Neuronal stem cell (in vitro differentiated cells): ENCODE measurements at regions not wholly inside any gene's neighbourhood (a gene's known extent, or its start where the extent isn't known, plus 50 kb on each side); places are given as distances from the start of the nearest gene placed in this dataset.
A peak's percentile ranks its signal among the peaks of the same experiment; 100 is the strongest.

Experiments
- DNase-seq: peaks from one replicate; pipeline ENCODE4 v3.0.0-alpha.2; 2013; ENCODE audit warnings: low spot score
- H2AFZ ChIP-seq: one replicate; pipeline ENCODE4 v1.6.1; 2013; ENCODE audit warnings: mild to moderate bottlenecking, low read length, inconsistent platforms
- H2AK5ac ChIP-seq: 2 replicates; pipeline ENCODE4 v1.6.1; 2013; ENCODE audit warnings: low read depth, mild to moderate bottlenecking, inconsistent platforms, low read length, moderate library complexity, mixed read lengths
- H2BK120ac ChIP-seq: 2 replicates; pipeline ENCODE4 v1.6.1; 2013; ENCODE audit warnings: low read depth, mild to moderate bottlenecking, inconsistent platforms, low read length, moderate library complexity, mixed read lengths
- H2BK12ac ChIP-seq: one replicate; pipeline ENCODE4 v1.6.1; 2013; ENCODE audit warnings: low read length, inconsistent platforms
- H2BK15ac ChIP-seq: 2 replicates; pipeline ENCODE4 v1.6.1; 2013; ENCODE audit warnings: mild to moderate bottlenecking, low read length, inconsistent platforms, mixed read lengths
- H2BK5ac ChIP-seq: one replicate; pipeline ENCODE4 v1.6.1; 2013; ENCODE audit warnings: inconsistent platforms, mild to moderate bottlenecking, low read length, moderate library complexity
- H3K14ac ChIP-seq: one replicate; pipeline ENCODE4 v1.6.1; 2013; ENCODE audit warnings: low read length, inconsistent platforms
- H3K18ac ChIP-seq: 2 replicates; pipeline ENCODE4 v1.6.1; 2013; ENCODE audit warnings: low read length, inconsistent platforms
- H3K23ac ChIP-seq: 2 replicates; pipeline ENCODE4 v1.6.1; 2013; ENCODE audit warnings: low read depth, mild to moderate bottlenecking, mixed read lengths, low read length, inconsistent platforms; ENCODE audit not compliant: poor library complexity
- H3K27ac ChIP-seq: replicated peaks from 3 replicates; pipeline ENCODE4 v1.5.1; 2013; ENCODE audit warnings: low read length, inconsistent platforms
- H3K27me3 ChIP-seq, 3 experiments: 2 replicates each; pipeline ENCODE4 v1.6.1; 2013; ENCODE audit warnings: low read length in 3 of 3, mild to moderate bottlenecking in 2 of 3, inconsistent platforms in 1 of 3, low read depth in 1 of 3, mixed read lengths in 1 of 3, moderate library complexity in 1 of 3; ENCODE audit not compliant: control insufficient read depth in 3 of 3, insufficient read depth in 3 of 3
- H3K36me3 ChIP-seq, 2 donors: replicated peaks in 1 of 2; 2 replicates each; pipeline ENCODE4 v1.6.1; 2013; ENCODE audit warnings: low read length in 2 of 2; ENCODE audit not compliant: control insufficient read depth in 2 of 2, insufficient read depth in 2 of 2
- H3K4ac ChIP-seq: 2 replicates; pipeline ENCODE4 v1.6.1; 2013; ENCODE audit warnings: inconsistent platforms, mild to moderate bottlenecking, low read length, moderate library complexity
- H3K4me1 ChIP-seq, 2 donors: 1 replicate in 1 of 2; 2 replicates in 1 of 2; pipeline ENCODE4 v1.6.1; 2013; ENCODE audit warnings: low read length in 2 of 2, low read depth in 1 of 2; ENCODE audit not compliant: control insufficient read depth in 2 of 2, insufficient read depth in 1 of 2
- H3K4me2 ChIP-seq: one replicate; pipeline ENCODE4 v1.6.1; 2013; ENCODE audit warnings: mild to moderate bottlenecking, low read length, inconsistent platforms; ENCODE audit not compliant: insufficient read depth, poor library complexity, severe bottlenecking
- H3K4me3 ChIP-seq, 2 donors: 2 replicates each; pipeline ENCODE4 v1.5.1; 2013; ENCODE audit warnings: low read length in 2 of 2, mild to moderate bottlenecking in 2 of 2, inconsistent platforms in 1 of 2, moderate library complexity in 1 of 2
- H3K79me1 ChIP-seq: one replicate; pipeline ENCODE4 v1.6.1; 2013; ENCODE audit warnings: low read depth, mild to moderate bottlenecking, inconsistent platforms, low read length, moderate library complexity
- H3K9ac ChIP-seq: one replicate; pipeline ENCODE4 v1.6.1; 2013; ENCODE audit warnings: mild to moderate bottlenecking, low read depth, low read length, inconsistent platforms; ENCODE audit not compliant: poor library complexity
- H3K9me3 ChIP-seq, 2 donors: replicated peaks in 1 of 2; 2 replicates each; pipeline versions ENCODE3 to v1.6.1; 2013; ENCODE audit warnings: low read length in 2 of 2, mild to moderate bottlenecking in 2 of 2, inconsistent platforms in 1 of 2, low read depth in 1 of 2, mixed read lengths in 1 of 2, moderate library complexity in 1 of 2; ENCODE audit not compliant: control insufficient read depth in 2 of 2, insufficient read depth in 1 of 2
- H4K8ac ChIP-seq: one replicate; pipeline ENCODE4 v1.6.1; 2013; ENCODE audit warnings: low read depth, mild to moderate bottlenecking, inconsistent platforms, low read length, moderate library complexity
- H4K91ac ChIP-seq: one replicate; pipeline ENCODE4 v1.6.1; 2013; ENCODE audit warnings: low read length, low read depth, mild to moderate bottlenecking, inconsistent platforms; ENCODE audit not compliant: poor library complexity
- WGBS, 2 donors: extraction: QIAGEN DNeasy Blood & Tissue Kit; methylation state at CpG; one replicate each; pipeline ENCODE4 v1.1.7; 2013; ENCODE audit warnings: missing lambda C conversion rate in 2 of 2, mixed read lengths in 1 of 2; ENCODE audit not compliant: insufficient read length in 2 of 2, insufficient replicate concordance in 1 of 2; ENCODE audit errors: extremely low coverage in 2 of 2; 5-methylcytosine and 5-hydroxymethylcytosine counted together

- no peak overlapping the region for H3K4me2 ChIP-seq
- H3K4me3 ChIP-seq = no peak overlapping the region
- H3K23ac ChIP-seq = no peak overlapping the region
- no peak overlapping the region for H3K4ac ChIP-seq
- peak overlapping the region; percentile 6 for H2BK12ac ChIP-seq
- no peak overlapping the region for H2AK5ac ChIP-seq
- H2AFZ ChIP-seq = no peak overlapping the region
- H3K9me3 ChIP-seq = no peaks in the 10 kb centered on the region
- H4K91ac ChIP-seq = no peak overlapping the region
- H3K27me3 ChIP-seq = peaks cover 0 to 31% (median 0%) of the 10 kb centered on the region in 3 experiments
- no peaks in the 10 kb centered on the region for H3K79me1 ChIP-seq
- no CpG with 5 or more reads among the region's 7 CpGs for WGBS, 2 donors
- no peak overlapping the region for H2BK120ac ChIP-seq
- no peaks in the 10 kb centered on the region for H3K36me3 ChIP-seq
- H3K27ac ChIP-seq = no peak overlapping the region
- no peak overlapping the region for H3K9ac ChIP-seq
- DNase-seq = no peak
- H2BK5ac ChIP-seq = no peak overlapping the region
- no peak overlapping the region for H2BK15ac ChIP-seq
- no peak overlapping the region for H3K18ac ChIP-seq
- H4K8ac ChIP-seq = no peak overlapping the region
- H3K14ac ChIP-seq = no peak overlapping the region
- peaks cover 0 to 6% of the 10 kb centered on the region in 2 donors for H3K4me1 ChIP-seq
Measured at GRCh38 chrX:69389101-69389501, 115.0 kb upstream of the NALF2 start.

- no peak overlapping the region for H2AK5ac ChIP-seq
- H3K4me3 ChIP-seq = no peak overlapping the region
- H3K36me3 ChIP-seq = no peaks in the 10 kb centered on the region
- H4K91ac ChIP-seq = no peak overlapping the region
- no peak overlapping the region for H3K18ac ChIP-seq
- no peak overlapping the region for H2AFZ ChIP-seq
- H4K8ac ChIP-seq = no peak overlapping the region
- H2BK5ac ChIP-seq = no peak overlapping the region
- H3K4me1 ChIP-seq = peaks cover 0 to 6% of the 10 kb centered on the region in 2 donors
- H3K27me3 ChIP-seq = peaks cover 0 to 31% (median 0%) of the 10 kb centered on the region in 3 experiments
- no peak overlapping the region for H3K14ac ChIP-seq
- no peaks in the 10 kb centered on the region for H3K9me3 ChIP-seq
- no peaks in the 10 kb centered on the region for H3K79me1 ChIP-seq
- no peak overlapping the region for H2BK15ac ChIP-seq
- WGBS, 2 donors = no CpG with 5 or more reads among the region's 5 CpGs
- H2BK12ac ChIP-seq = no peak overlapping the region
- no peak overlapping the region for H3K23ac ChIP-seq
- H3K4me2 ChIP-seq = no peak overlapping the region
- DNase-seq = no peak
- no peak overlapping the region for H3K4ac ChIP-seq
- H3K9ac ChIP-seq = no peak overlapping the region
- H3K27ac ChIP-seq = no peak overlapping the region
- no peak overlapping the region for H2BK120ac ChIP-seq
Measured at GRCh38 chrX:69388526-69388925, 115.6 kb upstream of the NALF2 start.

GRCh38 chrX:69387567-69388487 lies 116.3 kb upstream of the NALF2 start:
- Histone ChIP-seq H3K4me1 (peaks cover 0 to 6% of the 10 kb centered on the region in 2 donors), H3K79me1 (no peaks in the 10 kb centered on the region), H3K36me3 (no peaks in the 10 kb centered on the region), H4K91ac (no peak overlapping the region), H2BK12ac (no peak overlapping the region), H2AFZ (peak overlapping the region; percentile 44), H3K9me3 (no peaks in the 10 kb centered on the region), H3K27ac (no peak overlapping the region), H3K9ac (no peak overlapping the region), H4K8ac (no peak overlapping the region), H3K18ac (no peak overlapping the region), H2BK120ac (no peak overlapping the region), H3K4ac (no peak overlapping the region), H3K4me3 (no peak overlapping the region), H3K27me3 (peaks cover 0 to 31% (median 0%) of the 10 kb centered on the region in 3 experiments), H3K4me2 (no peak overlapping the region), H2AK5ac (no peak overlapping the region), H3K23ac (no peak overlapping the region), H3K14ac (no peak overlapping the region), H2BK15ac (no peak overlapping the region), H2BK5ac (no peak overlapping the region)
- WGBS, 2 donors = no CpG with 5 or more reads among the region's 13 CpGs
- peak; percentile 62 for DNase-seq

- no peak overlapping the region for H3K4ac ChIP-seq
- no peak overlapping the region for H4K8ac ChIP-seq
- H3K27me3 ChIP-seq = peaks cover 0 to 31% (median 0%) of the 10 kb centered on the region in 3 experiments
- no peak overlapping the region for H3K18ac ChIP-seq
- no peak overlapping the region for H3K9ac ChIP-seq
- peaks cover 0 to 6% of the 10 kb centered on the region in 2 donors for H3K4me1 ChIP-seq
- H3K23ac ChIP-seq = no peak overlapping the region
- no peak overlapping the region for H2BK12ac ChIP-seq
- H3K79me1 ChIP-seq = no peaks in the 10 kb centered on the region
- H2BK120ac ChIP-seq = no peak overlapping the region
- H3K14ac ChIP-seq = no peak overlapping the region
- no peak overlapping the region for H2BK5ac ChIP-seq
- no peak overlapping the region for H3K4me3 ChIP-seq
- no peak overlapping the region for H3K4me2 ChIP-seq
- H3K9me3 ChIP-seq = no peaks in the 10 kb centered on the region
- no peak overlapping the region for H4K91ac ChIP-seq
- H2AK5ac ChIP-seq = no peak overlapping the region
- no peak for DNase-seq
- WGBS, 2 donors = no CpG with 5 or more reads among the region's 2 CpGs
- no peak overlapping the region for H3K27ac ChIP-seq
- H2AFZ ChIP-seq = no peak overlapping the region
- no peak overlapping the region for H2BK15ac ChIP-seq
- no peaks in the 10 kb centered on the region for H3K36me3 ChIP-seq
Measured at GRCh38 chrX:69386681-69387080, 117.4 kb upstream of the NALF2 start.
